ENCODE measurements at regions not wholly inside any gene's neighbourhood (a gene's known extent, or its start where the extent isn't known, plus 50 kb on each side); places are given as distances from the start of the nearest gene placed in this dataset.

GRCh38 chr18:46344416-46345180, 240.4 kb downstream of the HAUS1 start:
- TF ChIP-seq CTCF (conservative IDR thresholded peaks at IDR 0.05) = no peak
- TF ChIP-seq ZFX (IDR thresholded peaks at IDR 0.05) = no peak

Measured in C4-2B (cell line).